Loucy (cell line): ENCODE measurements at regions not wholly inside any gene's neighbourhood (a gene's known extent, or its start where the extent isn't known, plus 50 kb on each side); places are given as distances from the start of the nearest gene placed in this dataset.

Source experiments
- EZH2phosphoT487 ChIP-seq: fragments of 200-600 bp; IDR thresholded peaks from 2 replicates; pipeline ENCODE4 v1.6.1; 2018; ENCODE audit warnings: antibody characterized with exemption, mild to moderate bottlenecking, moderate library complexity, borderline replicate concordance
- TF ChIP-seq, protein P1 (sequence below): fragments of 200-600 bp; sonication (generic); conservative IDR thresholded peaks from 2 replicates; pipeline ENCODE4 v1.5.1; 2014; ENCODE audit warnings: mild to moderate bottlenecking, antibody characterized with exemption, low read length

DNA sequence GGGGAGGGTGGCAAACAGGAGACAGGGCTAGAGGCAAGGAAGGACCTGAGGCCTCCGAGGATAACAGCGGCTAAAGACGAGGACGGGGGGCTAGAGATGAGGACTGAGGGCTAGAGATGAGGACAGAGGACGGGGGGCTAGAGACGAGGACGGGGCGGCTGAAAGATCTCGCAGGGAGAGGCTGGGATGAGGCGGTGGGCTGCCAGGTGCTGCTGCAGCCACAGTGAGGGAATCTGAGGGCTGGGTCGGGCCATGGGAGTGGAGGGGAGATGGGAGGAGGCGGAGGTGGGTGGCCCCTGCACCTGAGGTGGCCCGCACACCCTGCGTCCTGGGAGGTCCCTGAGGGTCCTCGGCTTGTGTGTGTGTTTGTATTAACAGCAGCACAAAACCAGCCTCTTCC, 350.2 kb upstream of the SALL3 start:
- TF ChIP-seq, protein P1, sequence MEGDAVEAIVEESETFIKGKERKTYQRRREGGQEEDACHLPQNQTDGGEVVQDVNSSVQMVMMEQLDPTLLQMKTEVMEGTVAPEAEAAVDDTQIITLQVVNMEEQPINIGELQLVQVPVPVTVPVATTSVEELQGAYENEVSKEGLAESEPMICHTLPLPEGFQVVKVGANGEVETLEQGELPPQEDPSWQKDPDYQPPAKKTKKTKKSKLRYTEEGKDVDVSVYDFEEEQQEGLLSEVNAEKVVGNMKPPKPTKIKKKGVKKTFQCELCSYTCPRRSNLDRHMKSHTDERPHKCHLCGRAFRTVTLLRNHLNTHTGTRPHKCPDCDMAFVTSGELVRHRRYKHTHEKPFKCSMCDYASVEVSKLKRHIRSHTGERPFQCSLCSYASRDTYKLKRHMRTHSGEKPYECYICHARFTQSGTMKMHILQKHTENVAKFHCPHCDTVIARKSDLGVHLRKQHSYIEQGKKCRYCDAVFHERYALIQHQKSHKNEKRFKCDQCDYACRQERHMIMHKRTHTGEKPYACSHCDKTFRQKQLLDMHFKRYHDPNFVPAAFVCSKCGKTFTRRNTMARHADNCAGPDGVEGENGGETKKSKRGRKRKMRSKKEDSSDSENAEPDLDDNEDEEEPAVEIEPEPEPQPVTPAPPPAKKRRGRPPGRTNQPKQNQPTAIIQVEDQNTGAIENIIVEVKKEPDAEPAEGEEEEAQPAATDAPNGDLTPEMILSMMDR, result no peak
- no peak for TF ChIP-seq EZH2phosphoT487
